ENCODE measurements at regions not wholly inside any gene's neighbourhood (a gene's known extent, or its start where the extent isn't known, plus 50 kb on each side); places are given as distances from the start of the nearest gene placed in this dataset.

GRCh38 chr6:134689641-134690040, 260.3 kb downstream of the ALDH8A1 start:
- TF ChIP-seq CTCF (IDR thresholded peaks at IDR 0.05) (no peak), POLR2A (IDR thresholded peaks at IDR 0.05) (no peak), EP300 (IDR thresholded peaks at IDR 0.05) (no peak)
